ENCODE measurements at regions not wholly inside any gene's neighbourhood (a gene's known extent, or its start where the extent isn't known, plus 50 kb on each side); places are given as distances from the start of the nearest gene placed in this dataset.

GRCh38 chr1:60895701-60896100 is 186.7 kb upstream of the NFIA start:
- Histone ChIP-seq H3K9me3 (ENCODE audit: control insufficient read depth in 4 of 4, low read length in 3 of 4) (no peaks in the 10 kb centered on the region), H3K9ac (ENCODE audit: low read depth in 1 of 2, low read length in 2 of 2) (no peak overlapping the region), H3K27me3 (ENCODE audit: control insufficient read depth in 4 of 4, insufficient read depth in 4 of 4, low read length in 3 of 4) (no peaks in the 10 kb centered on the region), H3K36me3 (ENCODE audit: control insufficient read depth in 4 of 4, insufficient read depth in 3 of 4, low read depth in 1 of 4, low read length in 3 of 4) (no peaks in the 10 kb centered on the region), H3K27ac (ENCODE audit: low read depth in 1 of 2, low read length in 2 of 2) (no peak overlapping the region), H3K4me1 (ENCODE audit: control insufficient read depth in 4 of 4, insufficient read depth in 4 of 4, low read length in 3 of 4) (no peaks in the 10 kb centered on the region), H3K4me3 (ENCODE audit: low read depth in 1 of 3, low read length in 3 of 3) (no peak overlapping the region)
- no peak for DNase-seq (ENCODE audit: low spot score)
- TF ChIP-seq FOXA1 (IDR thresholded peaks at IDR 0.05) = no peak
- TF ChIP-seq RAD21 (IDR thresholded peaks at IDR 0.05) = no peak
- TF ChIP-seq ZBTB33 (IDR thresholded peaks at IDR 0.05) = no peak
- TF ChIP-seq TAF1 (conservative IDR thresholded peaks at IDR 0.05) = no peak
- WGBS = 76% methylated on average over 3 of the region's 3 CpGs

GRCh38 chr1:60895252-60895651 is 187.1 kb upstream of the NFIA start:
- H3K27me3 ChIP-seq (ENCODE audit: control insufficient read depth in 4 of 4, insufficient read depth in 4 of 4, low read length in 3 of 4) = no peaks in the 10 kb centered on the region
- H3K4me3 ChIP-seq (ENCODE audit: low read depth in 1 of 3, low read length in 3 of 3) = no peak overlapping the region
- H3K9me3 ChIP-seq (ENCODE audit: control insufficient read depth in 4 of 4, low read length in 3 of 4) = no peaks in the 10 kb centered on the region
- no peaks in the 10 kb centered on the region for H3K4me1 ChIP-seq (ENCODE audit: control insufficient read depth in 4 of 4, insufficient read depth in 4 of 4, low read length in 3 of 4)
- 87% methylated on average over 6 of the region's 6 CpGs for WGBS
- no peak for TF ChIP-seq FOXA2 (IDR thresholded peaks at IDR 0.05)
- no peak for TF ChIP-seq TAF1 (conservative IDR thresholded peaks at IDR 0.05)
- no peak for TF ChIP-seq MAX (IDR thresholded peaks at IDR 0.05)
- TF ChIP-seq EGR1 (IDR thresholded peaks at IDR 0.05; ENCODE audit: low read depth in 2 of 2) = no peak
- TF ChIP-seq GABPA (IDR thresholded peaks at IDR 0.05 in 1 of 2, conservative IDR thresholded peaks at IDR 0.05 in 1 of 2) = no peak
- no peak for TF ChIP-seq HNF4A (conservative IDR thresholded peaks at IDR 0.05)
- TF ChIP-seq CTCF (IDR thresholded peaks at IDR 0.05; ENCODE audit: low read depth, low read length, missing input control) = no peak
- TF ChIP-seq REST (IDR thresholded peaks at IDR 0.05) = no peak
- no peak for TF ChIP-seq SP1 (IDR thresholded peaks at IDR 0.05)
- TF ChIP-seq RAD21 (IDR thresholded peaks at IDR 0.05) = no peak
- TF ChIP-seq RXRA (IDR thresholded peaks at IDR 0.05) = no peak
- TF ChIP-seq NR2F2 (IDR thresholded peaks at IDR 0.05) = no peak
- no peak for TF ChIP-seq JUND (IDR thresholded peaks at IDR 0.05)
- no peak for TF ChIP-seq HNF4G (IDR thresholded peaks at IDR 0.05)
- no peak for TF ChIP-seq ATF3 (IDR thresholded peaks at IDR 0.05)
- no peaks in the 10 kb centered on the region for H3K36me3 ChIP-seq (ENCODE audit: control insufficient read depth in 4 of 4, insufficient read depth in 3 of 4, low read depth in 1 of 4, low read length in 3 of 4)
- no peak for DNase-seq (ENCODE audit: low spot score)
- no peak overlapping the region for H3K9ac ChIP-seq (ENCODE audit: low read depth in 1 of 2, low read length in 2 of 2)
- H3K27ac ChIP-seq (ENCODE audit: low read depth in 1 of 2, low read length in 2 of 2) = no peak overlapping the region
